ENCODE measurements at regions not wholly inside any gene's neighbourhood (a gene's known extent, or its start where the extent isn't known, plus 50 kb on each side); places are given as distances from the start of the nearest gene placed in this dataset.

DNA sequence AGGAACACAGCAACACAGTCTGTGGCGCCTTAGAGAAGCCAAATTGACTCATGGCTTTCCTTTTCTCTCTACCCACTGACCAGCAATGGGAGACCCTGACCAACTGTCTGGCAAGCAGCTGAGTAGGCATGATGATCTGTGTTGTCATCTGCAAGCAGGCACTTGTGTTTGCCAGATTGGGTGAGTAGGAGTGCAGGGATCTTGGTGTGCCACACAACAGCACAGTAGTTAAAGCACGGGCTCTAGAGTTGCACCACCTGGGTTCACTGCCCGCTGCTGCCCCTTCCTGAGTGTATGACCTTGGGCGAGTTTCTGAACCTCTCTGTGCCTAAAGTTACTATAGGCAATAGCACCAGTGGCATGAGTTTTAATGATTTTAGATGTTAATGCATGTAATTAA lies 95.7 kb upstream of the CD53 start:
- TF ChIP-seq, protein P1, sequence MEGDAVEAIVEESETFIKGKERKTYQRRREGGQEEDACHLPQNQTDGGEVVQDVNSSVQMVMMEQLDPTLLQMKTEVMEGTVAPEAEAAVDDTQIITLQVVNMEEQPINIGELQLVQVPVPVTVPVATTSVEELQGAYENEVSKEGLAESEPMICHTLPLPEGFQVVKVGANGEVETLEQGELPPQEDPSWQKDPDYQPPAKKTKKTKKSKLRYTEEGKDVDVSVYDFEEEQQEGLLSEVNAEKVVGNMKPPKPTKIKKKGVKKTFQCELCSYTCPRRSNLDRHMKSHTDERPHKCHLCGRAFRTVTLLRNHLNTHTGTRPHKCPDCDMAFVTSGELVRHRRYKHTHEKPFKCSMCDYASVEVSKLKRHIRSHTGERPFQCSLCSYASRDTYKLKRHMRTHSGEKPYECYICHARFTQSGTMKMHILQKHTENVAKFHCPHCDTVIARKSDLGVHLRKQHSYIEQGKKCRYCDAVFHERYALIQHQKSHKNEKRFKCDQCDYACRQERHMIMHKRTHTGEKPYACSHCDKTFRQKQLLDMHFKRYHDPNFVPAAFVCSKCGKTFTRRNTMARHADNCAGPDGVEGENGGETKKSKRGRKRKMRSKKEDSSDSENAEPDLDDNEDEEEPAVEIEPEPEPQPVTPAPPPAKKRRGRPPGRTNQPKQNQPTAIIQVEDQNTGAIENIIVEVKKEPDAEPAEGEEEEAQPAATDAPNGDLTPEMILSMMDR (IDR thresholded peaks at IDR 0.05): no peak

DNA sequence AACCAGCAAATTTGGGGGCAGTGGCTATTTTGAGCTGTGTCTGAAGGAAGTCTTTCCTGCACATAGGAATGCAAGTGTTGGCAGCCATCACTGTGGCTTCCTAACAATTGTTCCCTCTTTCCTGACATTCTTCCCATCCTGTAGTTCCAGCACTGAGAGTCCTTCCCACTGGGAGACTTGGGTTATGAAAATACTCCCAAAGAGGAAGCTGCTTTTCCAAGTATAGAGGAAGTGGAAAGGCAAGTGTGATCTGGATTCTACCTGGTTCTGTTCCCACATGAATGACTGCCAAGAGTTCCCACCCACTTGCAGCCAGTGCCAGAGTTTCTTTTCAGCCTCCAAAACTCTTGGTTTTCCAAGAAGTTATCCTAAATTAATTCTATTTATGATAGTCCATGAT lies 98.5 kb upstream of the CD53 start:
- TF ChIP-seq, protein P1 (IDR thresholded peaks at IDR 0.05): no peak

DNA sequence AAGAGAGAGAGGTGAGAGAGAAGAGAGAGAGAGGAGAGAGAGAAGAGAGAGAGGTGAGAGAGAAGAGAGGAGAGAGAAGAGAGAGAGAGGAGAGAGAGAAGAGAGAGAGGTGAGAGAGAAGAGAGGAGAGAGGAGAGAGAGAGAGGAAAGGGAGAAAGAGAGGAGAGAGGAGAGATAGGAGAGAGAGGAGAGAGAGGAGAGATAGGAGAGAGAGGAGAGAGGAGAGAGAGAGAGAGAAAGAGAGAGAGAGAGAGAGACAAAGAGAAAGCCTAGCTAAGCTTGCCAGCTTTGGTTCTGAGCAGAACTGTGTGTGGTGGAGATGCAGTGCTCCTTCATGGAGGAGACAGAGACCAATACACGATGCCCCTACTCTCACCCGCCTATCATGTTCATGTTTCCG lies 99.1 kb upstream of the KCNA3 start:
- TF ChIP-seq, protein P1 (IDR thresholded peaks at IDR 0.05): no peak

DNA sequence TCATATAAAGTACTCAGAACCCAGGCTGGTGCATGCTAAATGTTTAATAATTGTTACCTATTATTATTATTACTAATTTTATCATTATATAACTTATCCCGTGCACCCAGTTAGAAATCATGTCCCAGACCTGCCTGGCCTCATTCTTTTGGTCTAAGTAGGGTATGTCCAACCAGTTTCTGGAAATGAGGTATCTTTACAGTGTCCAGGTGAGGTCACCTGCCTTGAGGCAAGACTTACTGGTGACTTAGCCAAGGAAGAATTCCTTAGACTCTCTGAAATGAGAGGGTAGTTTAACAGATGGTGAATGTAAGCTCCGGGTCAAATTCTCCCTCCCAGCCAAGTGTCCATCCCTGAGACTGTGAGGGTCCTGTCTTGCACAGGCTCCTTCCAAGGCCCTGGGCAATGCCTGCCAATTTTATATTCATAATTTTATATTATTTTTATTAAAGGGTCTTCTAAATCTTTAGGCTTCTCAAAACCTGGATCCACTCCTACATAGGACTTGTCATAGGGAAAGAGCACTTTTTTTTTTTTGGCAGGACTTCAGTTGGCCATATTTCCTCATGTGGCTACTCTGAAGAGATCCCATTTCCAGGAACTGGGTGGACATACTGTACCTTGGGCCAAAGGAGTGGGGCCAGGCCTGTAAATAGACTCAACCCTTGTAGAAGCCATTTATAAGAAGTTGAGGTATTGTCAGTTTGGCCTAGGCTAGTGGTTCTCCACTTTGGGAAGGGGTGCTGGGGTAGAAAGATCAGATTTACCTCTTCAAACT lies 96.7 kb upstream of the KCNA3 start:
- TF ChIP-seq, protein P1 (IDR thresholded peaks at IDR 0.05): no peak

DNA sequence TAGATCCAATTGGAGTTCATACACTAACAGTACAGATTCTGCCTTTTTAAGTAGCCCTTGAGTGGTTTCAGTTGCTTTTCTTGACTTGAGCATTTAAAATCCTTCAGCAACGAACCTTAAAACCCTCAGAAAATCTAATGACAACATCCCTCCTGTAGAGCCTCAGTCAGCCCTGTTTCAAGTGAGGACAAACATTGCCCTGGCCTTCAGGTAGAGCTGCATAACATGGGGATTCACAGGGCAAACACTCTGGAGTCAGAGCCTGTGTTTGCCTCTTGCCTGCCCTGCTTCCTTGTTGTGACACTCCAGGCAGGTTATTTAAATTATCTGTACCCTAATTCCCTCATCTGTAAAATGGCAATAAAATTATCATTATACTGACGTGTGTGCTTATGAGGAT lies 96.1 kb upstream of the KCNA3 start:
- TF ChIP-seq, protein P1 (IDR thresholded peaks at IDR 0.05): no peak

DNA sequence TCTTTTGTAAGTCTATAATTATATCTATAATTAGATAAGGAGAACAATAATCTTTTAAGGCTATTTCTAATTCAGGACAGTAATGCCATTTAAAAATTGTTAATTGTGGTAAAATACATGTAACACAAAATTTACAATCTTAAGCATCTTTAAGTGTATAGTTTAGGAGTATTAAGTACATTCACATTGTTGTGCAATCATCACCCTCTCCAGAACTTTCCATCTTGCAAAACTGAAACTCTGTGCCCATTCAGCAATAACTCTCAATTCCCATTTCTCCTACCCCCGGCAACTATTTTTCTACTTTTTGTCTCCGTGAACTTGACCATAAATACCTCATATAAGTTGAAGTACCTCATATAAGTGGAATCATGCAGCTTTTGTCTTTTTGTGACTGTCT lies 93.9 kb upstream of the KCNA3 start:
- TF ChIP-seq, protein P1 (IDR thresholded peaks at IDR 0.05): no peak

DNA sequence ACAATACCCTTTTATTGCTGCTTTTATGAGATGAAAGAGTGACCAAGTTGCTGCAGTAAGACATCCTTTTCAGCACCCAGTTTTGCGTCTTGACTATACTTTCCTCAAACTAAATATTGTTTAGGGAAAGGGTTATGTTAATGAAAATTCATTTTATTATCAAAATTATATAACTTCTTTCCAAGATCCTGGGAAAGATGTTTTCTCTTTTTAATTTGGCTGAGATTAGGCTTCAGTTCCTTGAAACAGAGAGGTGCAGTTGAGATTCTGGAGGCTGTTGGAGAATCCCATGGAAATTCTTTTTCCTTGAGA lies 91.6 kb upstream of the KCNA3 start:
- TF ChIP-seq, protein P1 (IDR thresholded peaks at IDR 0.05): peak; percentile 30; the same call in 1 of the 2 replicates
